ENCODE measurements at regions not wholly inside any gene's neighbourhood (a gene's known extent, or its start where the extent isn't known, plus 50 kb on each side); places are given as distances from the start of the nearest gene placed in this dataset.

- DNase-seq (ENCODE audit: low spot score): no peak
- TF ChIP-seq CTCF (IDR thresholded peaks at IDR 0.05; ENCODE audit: extremely low read depth, missing control alignments): no peak
Measured at GRCh38 chr18:61605376-61606067, 272.3 kb downstream of the CDH20 start.

Measured in GM20000 (cell line).